HL-60 (cell line): ENCODE measurements at regions not wholly inside any gene's neighbourhood (a gene's known extent, or its start where the extent isn't known, plus 50 kb on each side); places are given as distances from the start of the nearest gene placed in this dataset.

Source experiments
- DNase-seq, 2 experiments: peaks; one replicate each; pipeline ENCODE4 v3.0.0-alpha.2; 2010 to 2020; ENCODE audit warnings: low read depth in 1 of 2, low spot score in 1 of 2
- H3K27ac ChIP-seq: fragments of 250-450 bp; sonication (Bioruptor Pico); replicated peaks from 2 replicates; pipeline ENCODE4 v1.5.1; 2020; ENCODE audit warnings: mild to moderate bottlenecking, moderate library complexity
- H3K27me3 ChIP-seq: fragments of 250-450 bp; sonication (Bioruptor Pico); 2 replicates; pipeline ENCODE4 v1.5.1; 2021; ENCODE audit warnings: mild to moderate bottlenecking, moderate library complexity; ENCODE audit not compliant: insufficient read depth, poor library complexity, severe bottlenecking
- H3K4me3 ChIP-seq: replicated peaks from 2 replicates; pipeline ENCODE4 v1.5.1; 2011; ENCODE audit warnings: mild to moderate bottlenecking, control low read depth, low read length; ENCODE audit not compliant: insufficient read depth
- CTCF ChIP-seq: IDR thresholded peaks from one replicate; pipeline ENCODE4 v1.5.1; 2011; ENCODE audit warnings: low read length, control low read depth, inconsistent platforms; ENCODE audit not compliant: insufficient read depth
- GABPA ChIP-seq: IDR thresholded peaks from 2 replicates; pipeline ENCODE4 v1.6.1; 2012; ENCODE audit warnings: low read depth
- POLR2AphosphoS5 ChIP-seq: IDR thresholded peaks from 2 replicates; pipeline ENCODE4 v1.6.1; 2012; ENCODE audit warnings: low read depth
- REST ChIP-seq: IDR thresholded peaks from 2 replicates; pipeline ENCODE4 v1.6.1; 2012; ENCODE audit warnings: low read depth; ENCODE audit not compliant: insufficient replicate concordance
- SPI1 ChIP-seq: IDR thresholded peaks from 2 replicates; pipeline ENCODE4 v1.6.1; 2012; ENCODE audit warnings: low read depth, mild to moderate bottlenecking, borderline replicate concordance

- DNase-seq = no peak
- no peaks in the 10 kb centered on the region for H3K27me3 ChIP-seq
- H3K27ac ChIP-seq = no peak overlapping the region
- TF ChIP-seq SPI1 (no peak), REST (no peak), POLR2AphosphoS5 (no peak), GABPA (no peak), CTCF (no peak)
- H3K4me3 ChIP-seq = no peak overlapping the region
Measured at GRCh38 chr7:16344927-16345326, 76.4 kb downstream of the CRPPA start.

- Histone ChIP-seq H3K27ac (no peak overlapping the region), H3K4me3 (no peak overlapping the region), H3K27me3 (no peaks in the 10 kb centered on the region)
- no peak for DNase-seq
- TF ChIP-seq CTCF (no peak), POLR2AphosphoS5 (no peak), GABPA (no peak), SPI1 (no peak), REST (no peak)
Measured at GRCh38 chr7:16343612-16344011, 77.7 kb downstream of the CRPPA start.

- Histone ChIP-seq H3K4me3 (no peak overlapping the region), H3K27ac (no peak overlapping the region), H3K27me3 (no peaks in the 10 kb centered on the region)
- TF ChIP-seq REST (no peak), SPI1 (no peak), POLR2AphosphoS5 (no peak), CTCF (no peak), GABPA (no peak)
- DNase-seq = no peak
Measured at GRCh38 chr7:16338065-16338464, 83.3 kb downstream of the CRPPA start.
